Brain microvascular endothelial cell (primary cell): ENCODE measurements at regions not wholly inside any gene's neighbourhood (a gene's known extent, or its start where the extent isn't known, plus 50 kb on each side); places are given as distances from the start of the nearest gene placed in this dataset.
A peak's percentile ranks its signal among the peaks of the same experiment; 100 is the strongest.
"Not testable (repeated sequence)": the region's sequence is repeated elsewhere in the genome, so short reads cannot be mapped to it uniquely, and the experiment has no call there.

ENCODE experiments used
- DNase-seq: peaks from one replicate; pipeline ENCODE4 v3.0.0-alpha.2; 2020
- H3K27ac ChIP-seq: fragments of 250-450 bp; sonication (Bioruptor Pico); 2 replicates; pipeline ENCODE4 v1.5.1; 2020; ENCODE audit warnings: mild to moderate bottlenecking, moderate library complexity
- H3K27me3 ChIP-seq: fragments of 250-450 bp; sonication (Bioruptor Pico); replicated peaks from 2 replicates; pipeline ENCODE4 v1.5.1; 2020; ENCODE audit warnings: mild to moderate bottlenecking
- H3K36me3 ChIP-seq: fragments of 250-450 bp; sonication (Bioruptor Pico); replicated peaks from 2 replicates; pipeline ENCODE4 v1.5.1; 2020; ENCODE audit warnings: mild to moderate bottlenecking
- H3K4me3 ChIP-seq: 2 replicates; pipeline ENCODE4 v1.5.1; 2011; ENCODE audit warnings: low read depth, mild to moderate bottlenecking, control low read depth, low read length, moderate library complexity
- CTCF ChIP-seq: IDR thresholded peaks from 2 replicates; pipeline ENCODE4 v1.5.1; 2011; ENCODE audit warnings: low read depth, mild to moderate bottlenecking, moderate library complexity, low read length, control low read depth, inconsistent platforms; ENCODE audit errors: missing control alignments
- in situ Hi-C: cut with HindIII; loops from 2 replicates; pipeline ENCODE4 v1.10.0; 2017; ENCODE audit warnings: low sequenced_read_pairs, low pct_ligation_motif_present

- DNase-seq, result no peak
- in situ Hi-C loops, result no loop called here
- Histone ChIP-seq H3K27me3 (no peaks in the 10 kb centered on the region), H3K27ac (no peak overlapping the region), H3K36me3 (no peaks in the 10 kb centered on the region), H3K4me3 (no peak overlapping the region)
- no peak for TF ChIP-seq CTCF
Observed at GRCh38 chr7:81859433-81859832, 89.6 kb upstream of the HGF start.

GRCh38 chr7:81858820-81859219 lies 89.0 kb upstream of the HGF start:
- in situ Hi-C loops, H3K27ac ChIP-seq, H3K27me3 ChIP-seq, H3K4me3 ChIP-seq, H3K36me3 ChIP-seq: not testable (repeated sequence)
- DNase-seq, result peak; percentile 21

DNA sequence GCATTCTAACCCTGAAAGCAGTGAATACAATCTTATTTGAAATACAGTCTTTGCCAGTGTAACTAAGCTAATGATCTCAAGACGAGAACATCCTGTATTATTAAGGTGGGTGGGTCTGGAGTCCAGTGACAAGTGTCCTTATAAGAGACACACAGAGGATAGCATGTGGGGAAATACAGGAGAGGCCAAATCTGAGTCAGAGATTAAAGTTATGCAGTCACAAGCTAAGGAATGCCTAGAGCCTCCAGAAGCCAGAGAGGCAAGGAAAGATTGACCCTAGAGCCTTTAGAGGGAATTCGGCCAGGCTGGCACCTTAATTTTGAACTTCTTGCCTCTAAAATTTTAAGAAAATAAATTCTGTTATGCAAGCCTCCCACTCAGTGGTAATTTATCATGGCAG lies 87.5 kb upstream of the HGF start:
- in situ Hi-C loops, result no loop called here

GRCh38 chr7:81854518-81854917 lies 84.7 kb upstream of the HGF start:
- H3K27ac ChIP-seq, result no peak overlapping the region
- in situ Hi-C loops, result no loop called here
- no peaks in the 10 kb centered on the region for H3K27me3 ChIP-seq
- no peak for DNase-seq
- no peak overlapping the region for H3K4me3 ChIP-seq
- TF ChIP-seq CTCF, result no peak
- H3K36me3 ChIP-seq, result no peaks in the 10 kb centered on the region

More for the DNA sequence above, 87.5 kb upstream of the HGF start:
- TF ChIP-seq CTCF, result no peak
- DNase-seq, result no peak
- H3K4me3 ChIP-seq, result no peak overlapping the region
- H3K27me3 ChIP-seq, result no peaks in the 10 kb centered on the region
- no peaks in the 10 kb centered on the region for H3K36me3 ChIP-seq
- H3K27ac ChIP-seq, result no peak overlapping the region

GRCh38 chr7:81852701-81853100 lies 82.9 kb upstream of the HGF start:
- no peaks in the 10 kb centered on the region for H3K36me3 ChIP-seq
- no peak overlapping the region for H3K4me3 ChIP-seq
- H3K27me3 ChIP-seq, result no peaks in the 10 kb centered on the region
- in situ Hi-C loops, result no loop called here
- DNase-seq, result no peak
- H3K27ac ChIP-seq, result no peak overlapping the region
- no peak for TF ChIP-seq CTCF

GRCh38 chr7:81851413-81851812 lies 81.6 kb upstream of the HGF start:
- H3K27ac ChIP-seq, result no peak overlapping the region
- H3K36me3 ChIP-seq, result no peaks in the 10 kb centered on the region
- no peak overlapping the region for H3K4me3 ChIP-seq
- DNase-seq, result no peak
- no peaks in the 10 kb centered on the region for H3K27me3 ChIP-seq
- no peak for TF ChIP-seq CTCF
- in situ Hi-C loops, result no loop called here
